COLO668 (cell line): ENCODE measurements at regions not wholly inside any gene's neighbourhood (a gene's known extent, or its start where the extent isn't known, plus 50 kb on each side); places are given as distances from the start of the nearest gene placed in this dataset.

Source experiments
- DNase-seq: peaks from one replicate; lab custom pipeline; 2025; ENCODE audit not compliant: unreplicated experiment; lab: John Stamatoyannopoulos, UW

DNA sequence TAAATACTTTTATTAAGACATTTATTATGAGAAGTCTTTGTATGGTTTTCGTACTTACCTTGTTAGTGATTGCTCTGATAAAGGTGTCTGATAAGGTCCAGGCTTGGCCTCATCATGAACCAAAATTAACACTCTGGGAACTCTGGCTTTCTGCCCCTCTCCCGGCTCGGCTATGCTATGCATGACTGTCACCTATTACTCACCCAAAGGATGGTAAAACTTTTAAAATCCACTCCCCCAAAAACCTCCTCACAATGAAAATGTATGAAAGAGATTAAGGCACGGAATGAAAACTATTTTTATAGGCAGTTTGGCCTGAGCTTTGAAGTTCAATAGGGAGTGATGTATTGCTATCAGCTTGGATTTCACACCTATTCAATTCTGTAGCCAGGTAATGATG is 217.3 kb upstream of the TBX3 start:
- DNase-seq: no peak

DNA sequence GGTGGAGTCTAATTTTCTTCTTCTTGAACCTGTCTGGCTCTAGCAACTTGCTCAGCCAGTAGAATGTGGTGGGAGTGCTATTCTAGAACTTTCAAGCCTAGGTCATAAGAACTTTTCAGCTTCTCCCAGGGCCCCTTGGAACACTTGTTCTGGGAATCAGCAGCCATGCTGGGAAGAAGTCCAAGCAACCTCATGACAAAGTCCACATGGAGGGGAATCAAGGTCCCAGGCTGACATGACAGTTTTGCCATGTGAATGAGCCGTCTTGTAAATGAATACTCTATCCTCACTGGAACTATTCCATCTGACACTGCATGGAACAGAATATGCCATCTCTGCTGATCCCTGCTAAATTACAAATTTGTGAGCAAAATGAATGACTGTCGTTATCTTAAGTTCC is 214.2 kb upstream of the TBX3 start:
- DNase-seq: no peak

DNA sequence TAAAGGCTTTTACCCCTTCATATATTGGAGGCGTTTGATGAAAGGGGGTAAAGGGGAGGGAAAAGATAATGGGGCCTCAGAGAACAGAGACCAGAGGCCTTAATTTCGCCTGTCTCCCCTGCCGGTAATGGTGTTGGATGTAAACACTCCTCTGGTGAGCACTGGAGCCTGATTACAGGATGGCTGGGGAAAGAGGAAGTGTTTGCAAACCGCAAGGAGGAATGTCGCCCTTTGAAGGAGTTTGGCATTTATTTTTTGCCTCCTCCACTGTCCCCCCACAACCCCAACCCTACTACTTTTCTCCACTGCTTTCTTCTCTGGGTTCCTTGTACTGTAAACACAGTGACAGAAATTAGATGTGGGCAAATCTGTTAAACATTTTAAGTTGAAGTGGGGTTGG is 211.9 kb upstream of the TBX3 start:
- no peak for DNase-seq

DNA sequence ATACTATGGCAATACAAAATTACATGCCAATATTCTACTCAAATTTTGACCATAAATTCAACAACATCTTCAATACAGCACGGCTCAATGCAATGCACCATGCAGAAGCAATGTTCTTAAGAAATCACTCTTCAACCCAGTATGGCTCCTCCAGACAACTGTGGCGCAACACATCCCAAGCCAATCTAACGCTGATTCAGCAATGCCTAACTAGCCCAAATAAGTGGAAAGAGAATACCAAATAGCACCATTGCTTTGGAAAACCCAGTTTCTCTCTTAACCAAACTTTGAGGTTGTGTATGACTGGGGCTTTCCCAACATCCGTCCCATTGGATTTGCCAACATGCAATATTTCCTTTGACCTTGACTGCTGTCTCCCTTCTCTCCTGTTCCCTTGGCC is 211.1 kb upstream of the TBX3 start:
- DNase-seq: no peak

DNA sequence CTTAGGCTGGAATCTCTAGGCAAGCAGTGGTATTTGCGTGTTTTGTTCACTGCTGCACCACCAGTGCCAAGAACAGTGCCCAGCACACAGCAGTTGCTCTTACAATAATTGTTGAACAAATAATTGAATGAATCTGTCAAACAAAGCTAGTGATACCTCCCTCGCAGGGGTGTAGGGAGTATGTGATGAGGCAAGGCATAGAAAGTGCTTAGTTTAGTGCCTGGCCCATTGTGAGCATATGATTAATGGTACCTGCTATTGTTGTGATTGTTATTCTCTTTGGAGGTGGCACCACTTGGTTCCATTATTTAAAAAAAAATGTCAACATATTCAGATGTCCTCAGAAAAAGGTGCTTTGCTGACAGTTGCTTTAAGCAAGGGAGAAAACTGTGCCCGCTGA is 210.1 kb upstream of the TBX3 start:
- DNase-seq: no peak

DNA sequence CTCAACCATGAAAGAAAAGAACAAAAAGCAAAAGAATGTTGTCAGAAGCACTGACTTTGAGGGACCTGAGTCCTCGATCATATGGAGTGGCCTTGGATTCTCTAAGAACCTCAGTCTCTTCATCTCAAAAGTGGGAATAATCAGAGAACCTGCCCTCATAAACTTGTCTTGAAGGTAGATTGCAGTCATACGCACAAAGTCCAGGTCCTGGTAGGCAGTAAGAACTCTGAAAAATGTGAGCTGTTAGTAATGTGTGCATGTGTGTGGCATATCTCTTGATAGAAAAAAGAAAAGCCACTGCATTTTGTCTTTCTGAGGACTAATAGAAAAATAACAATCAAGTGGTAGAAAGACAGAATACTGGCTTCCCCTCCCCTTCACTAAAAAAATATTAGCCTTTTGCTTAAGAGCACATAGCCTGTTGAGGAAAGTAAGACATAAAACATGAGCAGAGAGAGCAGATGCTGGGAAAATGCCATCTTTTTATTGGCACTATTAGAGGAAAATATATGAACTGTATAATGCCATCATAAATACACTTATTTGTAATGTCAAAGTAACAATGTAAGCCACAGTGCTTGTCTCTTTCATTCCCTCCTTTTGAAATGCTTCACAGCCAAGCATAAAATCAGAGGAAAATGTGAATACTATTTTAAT is 205.1 kb upstream of the TBX3 start:
- no peak for DNase-seq

DNA sequence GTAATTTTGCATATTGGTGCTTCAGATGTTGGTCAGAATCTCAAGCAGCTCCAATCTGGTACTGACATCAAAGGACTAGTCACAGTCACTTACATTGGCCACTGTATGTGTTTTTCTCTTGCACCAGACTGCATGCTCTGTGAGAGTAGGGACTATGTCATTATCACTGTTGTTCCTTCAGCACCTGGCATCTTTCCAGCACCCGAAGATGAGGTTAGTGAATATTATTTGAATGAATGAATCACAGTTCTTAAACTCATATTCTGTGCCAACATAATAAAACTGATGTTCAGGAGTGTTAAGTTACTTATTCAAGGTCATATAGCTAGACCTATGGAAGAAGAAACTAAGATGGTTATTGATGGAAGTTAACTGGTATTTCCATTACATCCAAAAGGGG is 204.5 kb upstream of the TBX3 start:
- DNase-seq: no peak

DNA sequence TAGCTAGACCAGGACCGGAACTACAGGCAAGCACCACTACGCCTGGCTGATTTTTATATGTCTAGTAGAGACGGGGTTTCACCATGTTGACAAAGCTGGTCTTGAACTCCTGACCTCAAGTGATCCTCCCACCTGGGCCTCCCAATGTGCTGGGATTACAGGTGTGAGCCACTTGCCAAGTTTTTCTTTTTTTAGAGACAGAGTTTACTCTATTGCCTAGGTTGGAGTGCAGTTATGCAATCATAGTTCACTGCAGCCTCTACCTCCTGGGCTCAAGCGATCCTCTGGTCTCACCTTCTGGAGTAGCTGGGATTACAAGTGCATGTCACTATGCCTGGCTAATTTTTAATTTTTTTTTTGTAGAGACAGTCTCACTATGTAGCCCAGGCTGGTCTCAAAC is 201.5 kb upstream of the TBX3 start:
- DNase-seq: no peak

DNA sequence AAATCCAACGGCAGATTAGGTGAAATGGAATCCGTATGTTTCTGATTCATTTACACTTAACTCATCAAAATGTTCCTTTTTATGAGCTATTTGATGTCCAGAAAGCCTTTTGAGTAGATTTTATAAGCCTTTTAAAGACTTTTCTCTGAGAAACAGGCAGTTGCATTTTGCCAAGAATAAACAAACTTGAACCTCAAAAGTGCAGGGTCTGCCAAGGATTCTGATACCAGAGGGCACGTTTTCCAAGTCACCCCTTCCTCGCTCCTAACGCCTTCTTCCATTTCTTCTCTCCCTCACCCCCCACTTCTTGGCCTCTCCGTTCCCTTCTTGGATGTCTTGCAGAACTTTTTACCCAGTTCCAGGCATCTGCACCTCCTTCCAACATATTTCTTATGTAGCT is 200.6 kb upstream of the TBX3 start:
- DNase-seq: no peak

DNA sequence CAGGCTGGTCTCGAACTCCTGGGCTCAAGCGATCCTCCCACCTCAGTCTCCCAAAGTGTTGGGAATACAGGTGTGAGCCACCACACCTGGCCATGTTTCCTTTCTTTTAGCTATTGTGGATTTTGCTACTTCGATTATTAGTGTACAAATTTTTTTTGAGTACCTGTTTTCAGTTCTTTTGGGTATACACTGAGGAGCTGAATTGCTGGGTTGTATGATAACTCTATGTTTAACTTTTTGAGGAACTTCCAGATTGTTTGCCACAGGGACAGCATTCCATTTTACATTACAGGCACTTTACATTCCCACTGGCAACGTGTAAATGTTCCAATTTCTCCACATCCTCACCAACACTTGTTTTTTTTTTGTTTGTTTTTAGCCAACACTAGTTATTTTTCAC is 198.1 kb upstream of the TBX3 start:
- no peak for DNase-seq

DNA sequence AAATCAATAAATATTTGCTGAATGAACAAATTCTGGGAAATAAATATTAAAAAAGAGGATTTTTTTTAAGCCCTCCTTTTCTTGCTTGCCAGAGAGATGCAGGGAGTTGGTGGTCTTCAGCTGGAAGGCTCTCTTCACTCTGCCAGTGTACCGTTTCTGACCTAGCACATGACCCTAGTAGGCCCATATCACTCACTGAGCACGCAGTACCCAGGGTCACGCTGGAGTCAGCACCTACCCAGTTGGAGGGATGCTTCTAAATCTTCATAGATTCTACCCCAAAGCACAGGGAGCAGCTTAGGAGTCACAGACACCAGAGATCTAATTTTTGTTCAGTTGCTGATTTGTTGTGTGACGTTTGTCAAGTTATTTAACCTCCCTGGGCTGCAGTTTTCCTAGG is 195.4 kb upstream of the TBX3 start:
- DNase-seq: no peak

DNA sequence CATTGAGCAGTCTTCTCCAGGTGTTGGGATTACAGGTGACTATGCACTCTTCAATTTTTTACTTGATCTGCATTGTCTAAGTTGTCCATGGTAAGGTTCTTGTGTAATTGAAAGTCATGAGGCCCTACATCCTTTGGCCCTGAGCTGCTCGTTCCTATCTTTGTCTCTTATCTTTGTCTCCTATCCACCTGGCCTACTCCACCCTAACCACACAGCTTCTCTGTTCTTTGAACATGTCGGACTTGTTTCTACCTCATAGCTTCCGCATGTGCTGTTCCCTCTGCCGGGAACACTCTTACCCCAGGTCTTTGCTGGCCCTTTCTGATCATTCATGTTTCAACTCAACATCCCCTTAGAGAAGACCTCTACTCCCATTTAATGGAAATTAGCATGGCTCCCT is 194.8 kb upstream of the TBX3 start:
- no peak for DNase-seq

DNA sequence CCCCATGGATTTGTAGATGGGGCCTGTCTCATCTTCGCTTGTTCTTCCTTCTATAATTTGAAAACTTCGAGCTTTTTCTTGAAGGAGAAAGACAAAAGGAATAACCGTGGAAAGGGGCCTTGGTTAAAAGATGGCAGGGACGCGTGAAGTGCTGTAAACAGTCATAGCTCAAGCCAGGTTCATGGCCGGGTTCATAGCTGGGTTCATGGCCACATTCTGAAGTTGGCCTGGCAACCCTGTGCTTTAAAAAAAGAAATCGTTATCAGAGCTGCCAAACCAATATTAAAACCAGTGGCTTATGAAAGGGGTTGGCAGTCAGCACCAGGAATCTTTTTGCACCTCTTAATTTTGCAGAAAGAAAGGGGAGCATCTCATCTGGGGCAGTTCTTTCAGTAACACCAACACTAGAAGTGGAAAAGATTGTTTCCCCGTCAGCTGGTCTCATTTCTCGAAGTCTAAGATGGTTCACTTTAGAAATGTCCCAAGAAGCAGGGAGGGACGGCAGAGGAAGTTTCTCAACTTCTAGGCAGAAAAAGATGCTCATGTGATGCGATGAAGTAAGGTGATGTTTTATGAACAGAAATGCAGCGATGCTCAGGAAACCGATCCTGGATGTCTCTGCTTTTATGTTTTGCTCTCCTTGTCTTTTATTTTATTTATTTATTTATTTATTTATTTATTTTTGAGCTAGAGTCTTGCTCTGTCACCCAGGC is 193.1 kb upstream of the TBX3 start:
- DNase-seq: no peak

DNA sequence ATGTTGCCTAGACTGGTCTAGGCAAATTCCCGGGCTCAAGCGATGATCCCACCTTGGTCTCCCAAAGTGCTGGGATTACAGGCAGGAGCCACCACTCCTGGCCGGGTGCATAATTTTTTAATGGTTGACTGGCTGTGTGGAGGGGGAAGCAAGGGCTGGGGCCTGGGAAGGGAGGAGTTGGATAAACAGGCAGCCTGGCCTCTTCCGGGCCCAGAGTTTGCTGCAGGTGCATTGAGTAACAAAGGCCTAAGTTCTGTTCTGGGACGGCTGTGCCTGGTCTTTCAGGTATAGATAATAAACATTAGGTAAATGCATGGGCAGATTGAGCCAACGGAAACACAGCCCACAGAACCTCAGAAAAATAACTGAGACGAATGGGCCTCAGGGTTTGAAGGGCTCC is 191.3 kb upstream of the TBX3 start:
- no peak for DNase-seq

DNA sequence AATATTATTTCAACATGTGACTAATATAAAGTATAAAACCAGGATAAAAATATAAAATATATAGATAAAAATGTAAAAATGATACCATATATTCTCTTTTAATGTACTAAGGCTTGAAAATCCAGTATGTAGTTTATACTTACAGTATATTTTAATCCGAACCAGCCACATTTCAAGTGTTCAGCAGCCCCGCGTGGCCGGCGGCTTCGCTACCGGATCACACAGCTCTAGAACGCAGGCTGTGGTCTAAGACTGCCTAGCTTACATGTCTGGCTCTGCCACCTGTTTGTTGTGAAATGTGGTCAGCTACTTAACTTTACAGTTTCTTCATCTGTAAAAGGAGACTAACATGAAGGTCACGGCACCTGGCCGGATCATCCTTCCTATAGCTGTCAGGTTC is 189.7 kb upstream of the TBX3 start:
- DNase-seq: no peak

DNA sequence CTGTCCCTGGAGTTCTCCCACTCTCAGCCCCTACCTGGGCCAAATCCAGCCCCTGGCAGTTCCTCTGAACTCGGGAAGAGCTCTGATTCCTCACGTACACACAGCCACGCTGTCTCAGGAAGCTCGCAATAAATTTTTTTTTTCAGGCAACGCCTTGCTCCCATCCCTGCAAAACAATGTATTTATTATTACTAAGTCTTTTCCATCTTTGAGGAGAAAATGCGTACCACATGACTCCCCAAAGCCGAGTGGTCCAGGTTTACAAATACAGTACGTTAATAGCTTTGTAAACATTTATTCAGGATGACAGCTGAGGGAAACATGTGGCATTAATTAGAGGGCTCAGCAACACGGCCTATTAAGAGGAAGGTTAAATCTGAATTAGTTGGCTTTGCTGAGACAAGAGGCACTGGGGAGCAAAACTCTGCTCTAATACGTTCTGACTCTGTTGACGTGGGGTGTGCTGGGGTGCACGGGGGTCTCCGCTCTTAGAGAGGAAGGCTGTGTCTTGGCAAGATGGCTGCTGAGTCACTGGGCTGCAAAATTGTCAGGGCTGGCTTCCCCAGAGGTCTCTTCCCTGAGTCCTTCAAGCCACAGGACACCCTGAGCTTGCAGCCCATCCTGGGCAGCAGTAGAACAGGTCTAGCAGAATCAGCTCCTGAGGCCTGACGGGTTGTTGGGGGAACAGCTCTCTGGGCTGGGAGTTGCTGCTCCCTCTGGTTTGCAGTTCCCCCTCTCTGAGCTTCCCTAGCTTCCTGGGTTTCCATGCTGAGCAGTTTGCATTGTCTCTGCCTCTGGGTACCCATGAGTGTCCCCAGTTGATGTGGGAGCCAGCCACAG is 185.2 kb upstream of the TBX3 start:
- DNase-seq: no peak

DNA sequence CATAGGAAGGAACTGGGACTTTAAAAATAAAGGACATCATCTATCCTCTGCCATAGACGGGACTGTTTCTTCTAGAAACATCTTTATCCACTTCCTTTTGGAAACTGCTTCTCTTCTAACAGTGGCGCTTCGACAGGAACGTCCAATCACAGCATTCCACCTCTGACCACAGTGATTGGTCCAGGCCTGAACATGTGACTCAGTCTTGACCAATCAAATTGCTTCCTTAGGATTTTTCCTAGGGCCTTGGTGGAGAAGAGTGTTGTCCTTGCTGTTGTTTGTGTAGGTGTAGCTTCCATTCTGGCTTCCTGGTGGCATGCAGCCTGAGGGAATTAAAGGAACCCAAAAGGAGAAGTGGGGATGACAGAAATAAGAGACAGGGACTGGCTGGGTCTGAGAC is 182.4 kb upstream of the TBX3 start:
- no peak for DNase-seq

DNA sequence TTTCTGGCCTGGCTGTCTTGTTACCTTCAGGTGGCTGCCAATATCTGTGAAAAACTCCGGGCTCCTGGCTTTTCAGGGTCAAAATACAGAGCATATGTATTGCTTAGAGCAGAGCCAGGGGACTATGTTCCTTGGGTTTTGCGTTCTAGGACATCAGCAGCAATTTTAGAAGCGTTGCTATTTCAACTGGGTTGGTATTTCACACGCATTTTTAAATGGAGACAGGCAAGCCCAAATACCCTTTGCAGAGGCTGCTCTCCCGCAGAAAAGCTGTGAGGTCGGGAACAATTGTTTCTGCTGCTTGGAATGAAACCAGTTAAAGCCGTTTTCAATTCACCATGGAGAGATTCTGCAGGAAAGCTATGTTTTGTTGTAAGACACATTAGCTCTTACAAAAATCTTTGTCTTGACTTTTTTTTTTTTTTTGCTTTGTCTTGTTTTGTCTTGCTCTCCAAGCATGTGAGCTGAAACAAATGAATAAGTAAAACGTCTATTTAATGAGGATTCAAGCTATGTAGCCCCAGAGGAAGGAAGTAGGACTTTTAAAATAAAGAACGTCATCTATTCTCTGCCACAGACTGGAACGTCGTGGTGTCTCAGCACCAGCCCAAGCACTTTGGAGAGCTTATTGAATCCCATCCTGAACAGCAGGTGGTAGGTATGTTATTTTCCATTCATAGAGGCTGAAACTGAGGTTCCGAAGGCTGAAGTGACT is 181.0 kb upstream of the TBX3 start:
- no peak for DNase-seq

DNA sequence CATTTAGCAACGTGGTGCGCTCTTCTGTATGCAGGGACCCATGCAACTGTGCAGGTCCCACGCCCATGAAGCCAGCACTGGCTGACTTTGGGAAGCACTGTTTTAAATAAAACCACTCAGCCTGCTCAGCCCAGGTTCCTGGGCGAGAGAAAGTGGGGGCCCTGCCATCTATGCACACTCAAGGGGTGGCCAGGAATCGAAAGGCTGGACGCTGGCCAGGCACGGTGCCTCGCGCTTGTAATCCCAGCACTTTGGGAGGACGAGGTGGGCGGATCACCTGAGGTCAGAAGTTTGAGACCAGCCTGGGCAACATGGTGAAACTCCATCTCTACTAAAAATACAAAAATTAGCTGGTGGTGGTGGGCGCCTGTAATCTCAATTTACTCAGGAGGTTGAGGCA is 179.9 kb upstream of the TBX3 start:
- no peak for DNase-seq

DNA sequence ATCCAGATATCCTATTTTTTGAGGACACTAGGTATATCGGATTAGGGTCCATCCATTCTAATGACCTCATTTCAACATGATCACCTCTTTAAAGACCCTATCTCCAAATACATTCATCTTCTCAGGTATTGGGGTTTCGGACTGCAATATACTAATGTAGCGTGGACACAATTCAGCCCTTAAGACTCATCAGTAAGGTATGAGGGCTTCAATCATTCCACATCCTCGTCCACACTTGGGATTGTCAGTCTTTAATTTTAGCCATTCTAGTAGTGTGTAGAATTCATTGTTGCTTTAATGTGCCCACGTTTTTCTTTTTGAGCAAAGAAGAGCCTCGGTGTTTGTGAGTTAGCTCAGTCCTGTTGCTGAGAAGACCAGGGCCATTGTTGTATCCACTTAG is 177.0 kb upstream of the TBX3 start:
- DNase-seq: no peak

DNA sequence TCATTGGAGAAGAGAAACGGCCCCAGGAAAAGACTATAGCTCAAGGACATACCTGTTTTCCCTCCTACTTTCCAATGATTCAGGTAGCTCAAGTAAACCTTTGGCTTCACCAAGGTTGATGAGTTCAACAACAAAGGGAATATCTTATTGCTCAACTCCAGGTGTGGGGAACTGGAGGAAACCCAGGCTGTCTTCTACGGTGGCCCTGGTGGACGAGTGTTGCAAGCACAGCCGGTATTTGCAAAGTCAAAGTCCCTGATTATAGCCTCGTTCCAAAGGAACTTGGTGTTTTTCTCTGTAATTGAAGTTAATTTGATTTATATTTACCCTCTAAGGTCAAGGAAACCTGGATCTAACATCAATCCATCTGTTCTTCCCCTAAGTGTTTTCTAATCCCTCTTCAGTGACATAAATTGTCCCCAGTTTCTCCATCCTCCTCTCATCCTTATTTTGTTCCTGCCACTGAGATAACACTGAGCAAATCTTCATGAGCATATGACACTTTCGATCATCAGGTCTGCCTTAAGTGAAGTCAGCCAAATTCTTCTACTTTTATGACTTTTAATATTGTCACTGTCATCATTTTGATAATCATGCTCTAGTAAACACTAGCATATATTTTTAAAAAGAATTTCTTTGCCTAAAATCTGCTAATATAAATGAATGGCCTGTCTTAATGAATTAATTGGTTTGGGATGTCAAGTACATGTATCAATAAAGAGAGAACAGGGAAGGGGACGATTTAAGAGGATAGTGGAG is 174.6 kb upstream of the TBX3 start:
- no peak for DNase-seq
